Esophagus muscularis mucosa (tissue), 4 donors: ENCODE measurements at regions not wholly inside any gene's neighbourhood (a gene's known extent, or its start where the extent isn't known, plus 50 kb on each side); places are given as distances from the start of the nearest gene placed in this dataset.

Source experiments
- CTCF ChIP-seq, 3 experiments: fragments of 200-600 bp in 2 of 3; fragments of 450-650 bp in 1 of 3; sonication (generic) in 2 of 3; IDR thresholded peaks; one replicate each; pipeline ENCODE4 v1.5.1; 2017 to 2019; ENCODE audit warnings: antibody characterized with exemption in 3 of 3, mild to moderate bottlenecking in 2 of 3, moderate library complexity in 1 of 3
- EP300 ChIP-seq: sonication (generic); formaldehyde crosslinking; IDR thresholded peaks from one replicate; pipeline ENCODE4 v1.6.1; 2017; ENCODE audit warnings: antibody characterized with exemption
- POLR2A ChIP-seq: fragments of 450-650 bp; IDR thresholded peaks from one replicate; pipeline ENCODE4 v1.6.1; 2017; ENCODE audit warnings: antibody characterized with exemption, moderate library complexity, mild to moderate bottlenecking, low read depth

DNA sequence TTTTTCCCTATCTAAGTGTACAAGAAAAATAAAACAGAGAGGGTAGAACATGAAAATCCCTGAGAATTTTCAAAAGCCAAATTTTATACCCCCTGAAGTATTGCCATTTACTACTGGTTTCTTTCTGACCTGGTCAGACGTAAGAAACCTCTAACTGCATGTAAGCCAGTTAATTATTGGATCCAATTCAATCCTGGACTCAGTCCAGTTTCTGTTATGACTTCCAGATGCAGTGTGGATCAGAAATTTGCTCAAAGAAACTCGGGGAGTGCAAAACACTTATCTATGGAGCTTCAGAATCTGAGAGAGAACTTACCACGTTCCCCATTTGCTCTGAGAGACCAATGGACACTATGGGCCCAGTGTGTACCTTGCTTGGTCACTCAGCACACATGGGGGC is 383.5 kb downstream of the KLHL4 start:
- TF ChIP-seq CTCF (IDR thresholded peaks at IDR 0.05): no peak
- TF ChIP-seq POLR2A: no peak
- TF ChIP-seq EP300: no peak
